GM13977 (cell line): ENCODE measurements at regions not wholly inside any gene's neighbourhood (a gene's known extent, or its start where the extent isn't known, plus 50 kb on each side); places are given as distances from the start of the nearest gene placed in this dataset.

Experiments
- DNase-seq: peaks from one replicate; pipeline ENCODE4 v3.0.0; 2012; ENCODE audit warnings: low spot score
- CTCF ChIP-seq: IDR thresholded peaks from 2 replicates; pipeline ENCODE4 v1.5.1; 2012; ENCODE audit warnings: mild to moderate bottlenecking, control low read depth; ENCODE audit not compliant: insufficient read depth; ENCODE audit errors: extremely low read depth, missing control alignments
- in situ Hi-C: fragments of 300-500 bp; cut with MboI; formaldehyde crosslinking; loops from one replicate; pipeline ENCODE4 v1.12.0; 2022; ENCODE audit warnings: low sequenced_read_pairs, low pct_unique_long_range_greater_than_20kb, mixed read lengths, inconsistent platforms; ENCODE audit not compliant: unreplicated experiment

- in situ Hi-C loops: loop anchor here (25.0 kb wide), 1 partner anchor 916 kb away; no protein-coding TSS in a partner anchor
- no peak for DNase-seq
- no peak for TF ChIP-seq CTCF
Observed at GRCh38 chr6:12578751-12579150, 137.8 kb upstream of the PHACTR1 start.

DNA sequence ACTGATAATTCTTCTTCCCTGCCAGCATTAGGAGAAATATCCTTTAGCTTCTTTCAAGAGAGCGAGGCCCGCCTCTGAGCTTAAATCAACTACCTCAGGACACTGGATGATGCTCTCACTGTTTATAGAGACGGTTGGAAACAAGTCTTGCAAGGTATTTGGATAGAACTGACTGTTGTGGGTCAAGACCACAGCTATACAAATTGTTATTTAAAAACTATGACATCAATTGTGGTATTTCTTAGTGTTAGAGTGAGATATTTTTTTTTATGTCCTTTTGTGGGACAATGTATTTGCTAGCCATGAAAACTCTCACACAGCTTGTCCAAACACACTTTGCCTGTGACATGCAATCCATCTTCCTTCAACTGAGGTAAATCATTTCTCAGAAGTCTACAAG lies 136.3 kb upstream of the PHACTR1 start:
- TF ChIP-seq CTCF: no peak
- no peak for DNase-seq
- in situ Hi-C loops: loop anchor here (25.0 kb wide), 1 partner anchor 918 kb away; no protein-coding TSS in a partner anchor

- DNase-seq: no peak
- no peak for TF ChIP-seq CTCF
- in situ Hi-C loops: loop anchor here (25.0 kb wide), 1 partner anchor 920 kb away; no protein-coding TSS in a partner anchor
Observed at GRCh38 chr6:12582421-12583110, 134.0 kb upstream of the PHACTR1 start.

GRCh38 chr6:12584631-12585405 lies 131.7 kb upstream of the PHACTR1 start:
- in situ Hi-C loops: loop anchor here (25.0 kb wide), 1 partner anchor 923 kb away; no protein-coding TSS in a partner anchor
- DNase-seq: no peak
- TF ChIP-seq CTCF: no peak

GRCh38 chr6:12585497-12585958 lies 131.0 kb upstream of the PHACTR1 start:
- in situ Hi-C loops: loop anchor here (25.0 kb wide), 1 partner anchor 923 kb away; no protein-coding TSS in a partner anchor
- no peak for TF ChIP-seq CTCF

GRCh38 chr6:12586721-12587480 lies 129.7 kb upstream of the PHACTR1 start:
- no peak for DNase-seq
- no peak for TF ChIP-seq CTCF
- in situ Hi-C loops: loop anchor here (25.0 kb wide), 1 partner anchor 925 kb away; no protein-coding TSS in a partner anchor

More at GRCh38 chr6:12585497-12585958, 131.0 kb upstream of the PHACTR1 start:
- no peak for DNase-seq
